Posterior cingulate gyrus (tissue), 11 donors: ENCODE measurements at regions not wholly inside any gene's neighbourhood (a gene's known extent, or its start where the extent isn't known, plus 50 kb on each side); places are given as distances from the start of the nearest gene placed in this dataset.
"Not testable (repeated sequence)": the region's sequence is repeated elsewhere in the genome, so short reads cannot be mapped to it uniquely, and the experiment has no call there.

Experiments
- DNase-seq, 10 donors: peaks; one replicate each; pipeline versions ENCODE4 v3.0.0 to v3.0.0-alpha.2; 2020 to 2021; ENCODE audit warnings: mixed read lengths in 3 of 10
- intact Hi-C: fragments of 100-400 bp; cut with DNase I; formaldehyde crosslinking; loops from one replicate; pipeline ENCODE4 v1.15.1; 2023

- no peak for DNase-seq
- intact Hi-C loops, result no loop called here
Observed at GRCh38 chr12:115813256-115813655, 464.2 kb downstream of the MED13L start.

- DNase-seq, result no peak
- intact Hi-C loops, result no loop called here
Observed at GRCh38 chr12:115811929-115812328, 465.6 kb downstream of the MED13L start.

GRCh38 chr12:115811045-115811444 is 466.4 kb downstream of the MED13L start:
- intact Hi-C loops, result no loop called here

GRCh38 chr12:115810122-115810901 is 467.2 kb downstream of the MED13L start:
- intact Hi-C loops, result no loop called here
- DNase-seq, result no peak

More at GRCh38 chr12:115811045-115811444, 466.4 kb downstream of the MED13L start:
- DNase-seq, result no peak

GRCh38 chr12:115806000-115806399 is 471.5 kb downstream of the MED13L start:
- intact Hi-C loops, result no loop called here
- DNase-seq, result no peak

- intact Hi-C loops, result no loop called here
- DNase-seq, result no peak
Observed at GRCh38 chr12:115802767-115803166, 474.7 kb downstream of the MED13L start.

GRCh38 chr12:115801871-115802270 is 475.6 kb downstream of the MED13L start:
- intact Hi-C loops, result no loop called here
- DNase-seq, result no peak

GRCh38 chr12:115799610-115800009 is 477.9 kb downstream of the MED13L start:
- no peak for DNase-seq
- intact Hi-C loops, result no loop called here

GRCh38 chr12:115798309-115798917 is 479.1 kb downstream of the MED13L start:
- intact Hi-C loops, result no loop called here

GRCh38 chr12:115794659-115795081 is 482.8 kb downstream of the MED13L start:
- no peak for DNase-seq
- intact Hi-C loops, result no loop called here

More at GRCh38 chr12:115798309-115798917, 479.1 kb downstream of the MED13L start:
- DNase-seq, result no peak

- intact Hi-C loops, result no loop called here
- DNase-seq, result no peak
Observed at GRCh38 chr12:115791331-115791730, 486.2 kb downstream of the MED13L start.

GRCh38 chr12:115790526-115790925 is 487.0 kb downstream of the MED13L start:
- intact Hi-C loops, result no loop called here
- DNase-seq, result no peak

GRCh38 chr12:115786490-115786889 is 491.0 kb downstream of the MED13L start:
- intact Hi-C loops, DNase-seq: not testable (repeated sequence)

GRCh38 chr12:115785548-115785947 is 491.9 kb downstream of the MED13L start:
- no peak for DNase-seq
- intact Hi-C loops, result no loop called here

- no peak for DNase-seq
- intact Hi-C loops, result no loop called here
Observed at GRCh38 chr12:115776399-115776798, 501.1 kb downstream of the MED13L start.

- DNase-seq, result no peak
- intact Hi-C loops, result no loop called here
Observed at GRCh38 chr12:115774148-115774895, 503.2 kb downstream of the MED13L start.

GRCh38 chr12:115771601-115772000 is 505.9 kb downstream of the MED13L start:
- intact Hi-C loops, result no loop called here
- no peak for DNase-seq

GRCh38 chr12:115771065-115771464 is 506.4 kb downstream of the MED13L start:
- DNase-seq, result no peak
- intact Hi-C loops, result no loop called here

GRCh38 chr12:115770643-115771042 is 506.9 kb downstream of the MED13L start:
- intact Hi-C loops, result no loop called here
- no peak for DNase-seq

GRCh38 chr12:115767916-115768315 is 509.6 kb downstream of the MED13L start:
- intact Hi-C loops, result no loop called here
- DNase-seq, result no peak

- intact Hi-C loops, result no loop called here
- DNase-seq, result no peak
Observed at GRCh38 chr12:115763982-115764621, 513.4 kb downstream of the MED13L start.
